Activated T-helper 2 cell treated with anti-CD3 and anti-CD28 coated beads, Interferon-gamma antibody, Interleukin-2, Interleukin-4, amounts not matched to agents 10 μg/mL and 5 μg/mL and 100 μg/mL, durations not matched to agents 14 hours and 24 hours and 36 hours (primary cell): ENCODE measurements at regions not wholly inside any gene's neighbourhood (a gene's known extent, or its start where the extent isn't known, plus 50 kb on each side); places are given as distances from the start of the nearest gene placed in this dataset.

ENCODE experiments used
- DNase-seq: peaks from one replicate; pipeline ENCODE4 v3.0.0; 2021; ENCODE audit warnings: low spot score
- H3K27ac Mint-ChIP-seq: one replicate; pipeline ENCODE4 v1.8.0; 2021; ENCODE audit warnings: mixed read lengths
- H3K27me3 Mint-ChIP-seq: one replicate; pipeline ENCODE4 v1.8.0; 2021; ENCODE audit warnings: low read depth, mixed read lengths
- H3K36me3 Mint-ChIP-seq: one replicate; pipeline ENCODE4 v1.8.0; 2021; ENCODE audit warnings: low read depth, mixed read lengths
- H3K4me1 Mint-ChIP-seq: one replicate; pipeline ENCODE4 v1.8.0; 2021; ENCODE audit warnings: low read depth, mixed read lengths
- H3K4me3 Mint-ChIP-seq: one replicate; pipeline ENCODE4 v1.8.0; 2021; ENCODE audit warnings: low read depth, mild to moderate bottlenecking, moderate library complexity, mixed read lengths
- H3K9me3 Mint-ChIP-seq: one replicate; pipeline ENCODE4 v1.8.0; 2021; ENCODE audit warnings: mixed read lengths
- intact Hi-C: fragments of 100-400 bp; cut with micrococcal nuclease; formaldehyde crosslinking; loops from one replicate; pipeline ENCODE4 v1.15.1; 2023

- Mint-ChIP-seq H3K4me3 (no peak overlapping the region), H3K27me3 (no peaks in the 10 kb centered on the region), H3K9me3 (no peaks in the 10 kb centered on the region), H3K4me1 (peaks cover 3% of the 10 kb centered on the region), H3K36me3 (no peaks in the 10 kb centered on the region), H3K27ac (no peak overlapping the region)
- intact Hi-C loops: no loop called here
- no peak for DNase-seq
Measured at GRCh38 chr5:109931049-109931780, 241.5 kb downstream of the MAN2A1 start.

- Mint-ChIP-seq H3K36me3 (no peaks in the 10 kb centered on the region), H3K27me3 (no peaks in the 10 kb centered on the region), H3K27ac (no peak overlapping the region), H3K9me3 (peaks cover 4% of the 10 kb centered on the region), H3K4me3 (no peak overlapping the region), H3K4me1 (peaks cover 8% of the 10 kb centered on the region)
- intact Hi-C loops: no loop called here
- no peak for DNase-seq
Measured at GRCh38 chr5:109935833-109936490, 246.2 kb downstream of the MAN2A1 start.

- intact Hi-C loops: no loop called here
Measured at GRCh38 chr5:109936996-109937395, 247.3 kb downstream of the MAN2A1 start.

GRCh38 chr5:109937951-109938350 is 248.2 kb downstream of the MAN2A1 start:
- H3K4me3 Mint-ChIP-seq: no peak overlapping the region
- peaks cover 8% of the 10 kb centered on the region for H3K4me1 Mint-ChIP-seq
- no peaks in the 10 kb centered on the region for H3K27me3 Mint-ChIP-seq
- intact Hi-C loops: no loop called here
- peaks cover 7% of the 10 kb centered on the region for H3K9me3 Mint-ChIP-seq
- H3K27ac Mint-ChIP-seq: no peak overlapping the region
- no peaks in the 10 kb centered on the region for H3K36me3 Mint-ChIP-seq
- no peak for DNase-seq

More at GRCh38 chr5:109936996-109937395, 247.3 kb downstream of the MAN2A1 start:
- peaks cover 7% of the 10 kb centered on the region for H3K9me3 Mint-ChIP-seq
- H3K4me3 Mint-ChIP-seq: no peak overlapping the region
- no peak for DNase-seq
- H3K36me3 Mint-ChIP-seq: no peaks in the 10 kb centered on the region
- no peaks in the 10 kb centered on the region for H3K27me3 Mint-ChIP-seq
- peaks cover 8% of the 10 kb centered on the region for H3K4me1 Mint-ChIP-seq
- H3K27ac Mint-ChIP-seq: no peak overlapping the region

GRCh38 chr5:109938453-109938852 is 248.7 kb downstream of the MAN2A1 start:
- Mint-ChIP-seq H3K36me3 (no peaks in the 10 kb centered on the region), H3K27me3 (no peaks in the 10 kb centered on the region), H3K4me3 (no peak overlapping the region), H3K9me3 (peaks cover 7% of the 10 kb centered on the region), H3K27ac (no peak overlapping the region), H3K4me1 (peaks cover 8% of the 10 kb centered on the region)
- intact Hi-C loops: no loop called here
- DNase-seq: no peak

GRCh38 chr5:109939116-109939682 is 249.5 kb downstream of the MAN2A1 start:
- Mint-ChIP-seq H3K4me3 (no peak overlapping the region), H3K27me3 (no peaks in the 10 kb centered on the region), H3K9me3 (peaks cover 7% of the 10 kb centered on the region), H3K27ac (no peak overlapping the region), H3K4me1 (peaks cover 8% of the 10 kb centered on the region), H3K36me3 (no peaks in the 10 kb centered on the region)
- no peak for DNase-seq
- intact Hi-C loops: no loop called here

GRCh38 chr5:109942646-109943045 is 252.9 kb downstream of the MAN2A1 start:
- Mint-ChIP-seq H3K4me3 (no peak overlapping the region), H3K36me3 (no peaks in the 10 kb centered on the region), H3K9me3 (peaks cover 7% of the 10 kb centered on the region), H3K27me3 (no peaks in the 10 kb centered on the region), H3K27ac (no peak overlapping the region), H3K4me1 (peaks cover 6% of the 10 kb centered on the region)
- intact Hi-C loops: no loop called here
- DNase-seq: no peak

- Mint-ChIP-seq H3K27ac (no peak overlapping the region), H3K27me3 (no peaks in the 10 kb centered on the region), H3K4me3 (no peak overlapping the region), H3K36me3 (no peaks in the 10 kb centered on the region), H3K4me1 (peaks cover 6% of the 10 kb centered on the region), H3K9me3 (peaks cover 7% of the 10 kb centered on the region)
- intact Hi-C loops: no loop called here
- DNase-seq: no peak
Measured at GRCh38 chr5:109943701-109944235, 254.0 kb downstream of the MAN2A1 start.

GRCh38 chr5:109944461-109944860 is 254.7 kb downstream of the MAN2A1 start:
- H3K4me1 Mint-ChIP-seq: peaks cover 6% of the 10 kb centered on the region
- no peak overlapping the region for H3K27ac Mint-ChIP-seq
- intact Hi-C loops: no loop called here
- H3K4me3 Mint-ChIP-seq: no peak overlapping the region
- no peaks in the 10 kb centered on the region for H3K27me3 Mint-ChIP-seq
- no peak for DNase-seq
- H3K9me3 Mint-ChIP-seq: peaks cover 7% of the 10 kb centered on the region
- no peaks in the 10 kb centered on the region for H3K36me3 Mint-ChIP-seq

GRCh38 chr5:109945097-109945678 is 255.5 kb downstream of the MAN2A1 start:
- H3K36me3 Mint-ChIP-seq: no peaks in the 10 kb centered on the region
- H3K4me1 Mint-ChIP-seq: peaks cover 6% of the 10 kb centered on the region
- peaks cover 4% of the 10 kb centered on the region for H3K9me3 Mint-ChIP-seq
- H3K27ac Mint-ChIP-seq: no peak overlapping the region
- no peaks in the 10 kb centered on the region for H3K27me3 Mint-ChIP-seq
- DNase-seq: no peak
- H3K4me3 Mint-ChIP-seq: no peak overlapping the region
- intact Hi-C loops: no loop called here

GRCh38 chr5:109945723-109946480 is 256.2 kb downstream of the MAN2A1 start:
- Mint-ChIP-seq H3K36me3 (no peaks in the 10 kb centered on the region), H3K27me3 (no peaks in the 10 kb centered on the region), H3K4me3 (no peak overlapping the region), H3K9me3 (peaks cover 4% of the 10 kb centered on the region), H3K4me1 (peaks cover 6% of the 10 kb centered on the region), H3K27ac (no peak overlapping the region)
- DNase-seq: no peak
- intact Hi-C loops: no loop called here

GRCh38 chr5:109946610-109947009 is 256.9 kb downstream of the MAN2A1 start:
- peaks cover 6% of the 10 kb centered on the region for H3K4me1 Mint-ChIP-seq
- no peaks in the 10 kb centered on the region for H3K36me3 Mint-ChIP-seq
- no peaks in the 10 kb centered on the region for H3K27me3 Mint-ChIP-seq
- no peak for DNase-seq
- no peak overlapping the region for H3K27ac Mint-ChIP-seq
- H3K4me3 Mint-ChIP-seq: no peak overlapping the region
- intact Hi-C loops: no loop called here
- no peaks in the 10 kb centered on the region for H3K9me3 Mint-ChIP-seq
